ENCODE measurements at regions not wholly inside any gene's neighbourhood (a gene's known extent, or its start where the extent isn't known, plus 50 kb on each side); places are given as distances from the start of the nearest gene placed in this dataset.

DNA sequence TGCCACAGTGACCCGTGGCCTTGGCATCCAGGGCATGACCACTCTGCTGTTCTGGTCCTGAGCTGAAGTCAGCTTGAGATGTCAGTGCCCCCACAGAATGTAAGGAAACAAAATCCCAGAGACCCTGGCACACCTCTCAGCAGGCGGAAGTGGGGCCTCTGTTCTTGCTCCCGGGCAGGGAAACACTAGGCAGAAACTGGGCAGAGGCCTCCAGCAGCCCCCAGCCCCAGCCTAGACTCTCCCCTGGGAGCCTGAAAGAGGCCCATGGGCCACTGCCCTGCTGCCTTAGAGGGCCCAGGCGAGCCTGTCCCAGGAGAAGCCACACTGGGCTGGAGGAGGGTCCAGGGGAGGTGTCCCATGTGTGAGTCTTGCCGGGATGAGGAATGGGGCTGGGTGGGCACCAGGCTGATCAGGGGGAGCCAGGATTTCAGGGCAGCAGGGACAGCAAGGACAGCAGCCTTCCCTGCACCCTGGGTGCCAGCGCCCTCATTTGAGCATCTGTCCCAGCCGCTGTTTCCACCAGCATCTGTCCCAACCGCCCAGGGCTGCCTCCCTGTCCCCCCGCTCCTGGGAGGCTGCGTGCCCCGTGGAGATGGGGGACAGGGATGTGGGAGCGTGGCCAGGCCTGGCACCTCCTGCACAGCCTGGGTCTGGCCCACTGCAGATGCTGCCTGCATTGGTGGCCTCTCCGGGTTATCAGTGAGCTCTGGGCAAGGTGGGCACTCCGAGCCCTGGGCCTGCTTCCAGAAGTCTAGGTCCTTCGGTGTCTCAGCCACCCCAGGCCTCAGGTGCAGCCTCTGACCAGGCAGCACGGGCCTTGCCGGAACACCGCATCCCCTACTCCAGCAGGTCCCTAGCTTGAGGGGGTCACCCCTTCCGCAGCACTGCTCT lies 1072.4 kb downstream of the BRD1 start:
- no peak for DNase-seq

GRCh38 chr22:48754611-48755058 lies 1073.0 kb downstream of the BRD1 start:
- DNase-seq = no peak

- DNase-seq = no peak
Measured at GRCh38 chr22:48753752-48754517, 1073.7 kb downstream of the BRD1 start.

DNA sequence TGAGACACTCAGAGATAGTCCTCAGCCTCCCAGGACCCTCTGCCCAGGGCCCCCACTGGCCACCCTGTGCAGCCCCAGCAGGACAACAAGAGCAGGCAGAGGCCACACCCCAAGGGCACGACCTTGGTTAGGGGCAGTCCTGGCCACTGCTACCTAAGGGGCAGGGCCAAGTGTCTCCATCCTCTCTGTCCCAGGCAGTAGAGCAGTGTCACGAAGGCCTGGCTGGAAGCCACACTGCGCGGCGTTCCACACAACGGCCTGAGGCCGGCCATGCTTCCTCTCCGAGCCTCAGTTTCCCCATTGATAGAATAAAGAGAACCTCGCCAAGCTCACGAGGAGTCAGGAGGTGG lies 1074.3 kb downstream of the BRD1 start:
- no peak for DNase-seq

DNA sequence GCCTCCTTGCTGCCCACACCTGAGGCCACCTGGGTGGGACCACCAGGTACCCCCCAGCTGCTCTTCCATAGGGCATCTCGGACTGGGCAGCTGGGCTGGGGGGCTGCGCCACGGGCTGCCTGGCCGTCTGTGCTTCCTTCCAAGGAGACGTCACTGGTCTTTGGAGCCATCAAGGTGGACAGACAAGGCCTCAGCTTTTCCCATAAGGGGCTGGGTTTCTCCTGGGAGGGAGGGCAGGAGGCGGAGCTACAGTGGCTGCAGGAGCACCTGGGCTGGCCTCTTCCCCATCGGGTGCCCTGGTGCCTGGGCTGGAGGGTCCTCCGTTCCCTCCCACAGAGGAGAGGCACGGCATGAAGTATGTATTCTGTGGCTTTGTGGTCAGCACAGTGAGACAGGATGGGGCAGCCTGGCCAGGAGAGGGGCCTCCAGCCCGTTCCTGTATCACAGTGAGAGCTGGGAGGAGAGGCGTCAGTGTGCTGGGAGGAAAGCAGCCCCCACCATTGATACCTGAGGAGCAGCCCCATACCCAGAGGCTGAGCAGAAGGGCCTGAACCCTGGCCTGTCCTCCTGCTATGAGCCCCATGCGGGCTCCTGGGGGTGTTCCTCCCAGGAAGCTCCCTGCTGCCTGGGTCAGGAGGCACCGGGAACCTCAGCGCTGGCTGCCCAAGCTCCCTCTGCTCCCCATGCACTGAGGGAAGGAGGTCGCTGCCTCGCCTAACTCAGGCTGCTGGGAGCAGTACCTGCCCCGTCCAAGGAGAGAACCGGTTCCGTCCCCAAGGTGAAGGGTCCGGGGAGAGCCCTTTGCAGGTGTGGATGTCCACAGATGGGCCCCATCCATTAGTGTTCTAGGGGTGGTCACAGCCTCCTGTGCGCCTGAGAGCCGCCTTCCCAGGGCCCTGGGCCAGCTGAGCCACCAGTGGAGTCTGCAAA lies 1075.0 kb downstream of the BRD1 start:
- DNase-seq = no peak

- DNase-seq = no peak
Measured at GRCh38 chr22:48751539-48752437, 1075.9 kb downstream of the BRD1 start.

- no peak for DNase-seq
Measured at GRCh38 chr22:48750826-48751440, 1076.7 kb downstream of the BRD1 start.

DNA sequence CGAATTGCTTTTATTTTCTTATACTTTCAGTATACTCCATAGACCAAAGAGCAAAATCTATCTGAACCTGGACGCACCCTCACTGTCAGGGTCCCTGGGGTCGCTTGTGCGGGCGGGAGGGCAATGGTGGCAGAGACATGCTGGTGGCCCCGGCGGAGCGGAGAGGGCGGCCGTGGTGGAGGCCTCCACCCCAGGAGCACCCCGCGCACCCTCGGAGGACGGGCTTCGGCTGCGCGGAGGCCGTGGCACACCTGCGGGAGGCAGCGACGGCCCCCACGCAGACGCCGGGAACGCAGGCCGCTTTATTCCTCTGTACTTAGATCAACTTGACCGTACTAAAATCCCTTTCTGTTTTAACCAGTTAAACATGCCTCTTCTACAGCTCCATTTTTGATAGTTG lies 1077.4 kb downstream of the BRD1 start:
- no peak for DNase-seq

GRCh38 chr22:48749555-48750227 lies 1078.0 kb downstream of the BRD1 start:
- DNase-seq = no peak

DNA sequence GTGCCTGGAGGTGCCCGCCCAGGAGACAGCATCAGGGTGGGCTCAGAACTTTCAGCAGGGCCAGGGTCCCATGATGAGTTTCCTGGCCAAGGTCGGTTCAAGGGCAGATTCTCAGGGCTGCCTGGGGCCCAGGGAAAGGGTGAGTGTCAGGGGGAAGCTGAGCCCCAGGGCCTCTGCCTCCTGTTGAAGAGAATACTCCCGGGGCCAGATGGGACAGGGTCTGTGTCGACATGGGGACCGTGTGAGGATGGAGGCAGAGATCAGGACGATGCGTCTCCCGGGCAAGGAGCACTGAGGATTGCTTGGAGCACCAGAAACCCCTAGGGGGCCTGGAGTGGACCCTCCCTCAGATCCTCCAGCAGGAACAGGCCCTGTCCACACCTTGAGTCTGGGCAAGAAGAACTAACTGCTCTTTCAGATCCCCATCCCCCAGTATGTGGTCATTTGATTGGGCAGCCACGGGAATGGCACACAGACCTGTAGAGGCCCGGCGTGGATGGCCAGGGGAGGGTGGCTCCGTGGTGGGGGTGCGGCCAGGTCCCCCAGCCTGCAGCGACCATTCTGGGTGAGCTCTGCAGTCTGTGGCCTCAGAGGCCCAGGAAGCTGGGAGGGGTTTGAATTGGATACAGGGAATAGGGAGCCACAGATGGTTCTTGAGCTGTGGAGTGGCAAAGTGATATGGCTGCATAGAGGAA lies 1078.7 kb downstream of the BRD1 start:
- no peak for DNase-seq

GRCh38 chr22:48748113-48748859 lies 1079.4 kb downstream of the BRD1 start:
- DNase-seq = no peak

GRCh38 chr22:48746789-48747425 lies 1080.8 kb downstream of the BRD1 start:
- no peak for DNase-seq

GRCh38 chr22:48745842-48746788 lies 1081.6 kb downstream of the BRD1 start:
- no peak for DNase-seq

DNA sequence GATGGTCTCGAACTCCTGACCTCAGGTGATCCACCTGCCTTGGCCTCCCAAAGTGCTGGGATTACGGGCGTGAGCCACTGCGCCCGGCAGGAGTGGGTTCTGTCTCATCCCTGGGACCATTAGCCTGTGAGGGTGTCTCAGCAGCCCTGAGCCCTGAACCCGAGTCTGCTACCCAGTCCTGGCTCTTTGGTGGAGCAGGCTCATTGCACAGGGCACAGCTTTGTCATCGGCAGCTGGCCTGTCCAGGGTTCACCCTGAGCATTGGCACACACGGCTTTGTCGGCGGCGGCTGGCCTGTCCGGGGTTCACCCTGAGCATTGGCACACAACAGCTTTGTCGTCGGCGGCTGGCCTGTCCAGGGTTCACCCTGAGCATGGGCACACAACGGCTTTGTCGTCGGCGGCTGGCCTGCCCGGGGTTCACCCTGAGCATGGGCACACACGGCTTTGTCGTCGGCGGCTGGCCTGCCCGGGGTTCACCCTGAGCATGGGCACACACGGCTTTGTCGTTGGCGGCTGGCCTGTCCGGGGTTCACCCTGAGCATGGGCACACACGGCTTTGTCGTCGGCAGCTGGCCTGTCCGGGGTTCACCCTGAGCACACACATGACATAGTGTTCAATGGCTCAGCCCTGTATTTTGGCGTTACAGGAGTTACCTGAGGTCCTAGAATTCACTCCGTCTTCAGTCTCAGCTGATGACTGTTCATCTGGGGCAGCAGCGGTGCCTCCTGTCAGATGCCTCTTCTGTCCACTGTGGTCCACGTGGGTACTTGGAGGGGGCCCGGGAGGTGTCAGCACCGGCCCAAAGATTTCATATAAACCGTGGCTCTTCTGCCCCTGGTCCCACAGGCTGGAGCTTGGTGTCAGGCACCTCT lies 1082.5 kb downstream of the BRD1 start:
- DNase-seq = no peak

DNA sequence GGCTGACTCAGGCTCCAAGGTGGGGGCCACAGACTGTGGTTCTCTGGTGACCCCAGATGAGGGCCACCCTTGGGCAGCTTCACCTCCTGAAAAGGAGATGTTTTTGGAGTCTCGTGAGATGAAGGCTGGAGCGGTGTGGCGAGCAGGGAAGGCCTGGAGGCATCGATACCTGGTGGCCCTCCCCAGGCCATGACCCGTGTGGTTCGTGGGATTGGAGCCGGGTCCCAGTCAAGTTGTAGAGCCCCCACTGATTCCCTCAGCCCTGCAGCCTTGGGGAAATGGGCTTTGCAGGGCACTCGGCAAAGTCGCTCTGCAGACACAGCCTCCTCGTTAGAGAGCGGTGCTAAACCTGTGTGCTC lies 1083.4 kb downstream of the BRD1 start:
- DNase-seq = no peak

- no peak for DNase-seq
Measured at GRCh38 chr22:48743601-48744282, 1083.9 kb downstream of the BRD1 start.
